PC-9 (cell line): ENCODE measurements at regions not wholly inside any gene's neighbourhood (a gene's known extent, or its start where the extent isn't known, plus 50 kb on each side); places are given as distances from the start of the nearest gene placed in this dataset.

ENCODE experiments used
- BruUV-seq: library from RNA; stranded (reverse); fragments of 400-500 nt; replicated peaks from 2 replicates; lab custom pipeline; 2021; lab: Mats Ljungman, UMichigan
- CTCF ChIA-PET: fragments of 300-600 bp; sonication (Branson Sonifier 250); formaldehyde crosslinking; loops from one replicate; lab custom pipeline; 2022; ENCODE audit warnings: antibody characterized with exemption; lab: Charles Lee
- POLR2A ChIA-PET: fragments of 300-600 bp; sonication (Branson Sonifier 250); formaldehyde crosslinking; loops from one replicate; lab custom pipeline; 2022; ENCODE audit warnings: antibody characterized with exemption; ENCODE audit not compliant: unreplicated experiment; lab: Charles Lee
- DNase-seq, 2 experiments: peaks; one replicate each; pipeline versions ENCODE4 v3.0.0 to v3.0.0-alpha.2; 2015 to 2022; ENCODE audit warnings: mixed read lengths in 1 of 2
- H2AFZ ChIP-seq: fragments of 200-600 bp; sonication (generic); 2 replicates; pipeline ENCODE4 v1.8.1; 2017; ENCODE audit warnings: antibody characterized with exemption
- H3F3A ChIP-seq: fragments of 200-600 bp; sonication (generic); 2 replicates; pipeline ENCODE4 v1.8.1; 2017; ENCODE audit warnings: antibody characterized with exemption, mild to moderate bottlenecking, low read depth; ENCODE audit not compliant: insufficient read depth
- H3K27ac ChIP-seq: fragments of 200-600 bp; sonication (generic); 2 replicates; pipeline ENCODE4 v1.6.1; 2016; ENCODE audit warnings: mixed run types
- H3K27me3 ChIP-seq: fragments of 200-600 bp; sonication (generic); 2 replicates; pipeline ENCODE4 v1.6.1; 2016; ENCODE audit warnings: low read depth, mixed run types; ENCODE audit not compliant: insufficient read depth
- H3K36me3 ChIP-seq: fragments of 200-600 bp; sonication (generic); 2 replicates; pipeline ENCODE4 v1.6.1; 2016; ENCODE audit warnings: low read depth, mixed run types
- H3K4me1 ChIP-seq: fragments of 200-600 bp; sonication (generic); replicated peaks from 2 replicates; pipeline ENCODE4 v1.6.1; 2016; ENCODE audit warnings: mixed run types; ENCODE audit not compliant: insufficient read depth
- H3K4me2 ChIP-seq: fragments of 200-600 bp; sonication (generic); 2 replicates; pipeline ENCODE4 v1.6.1; 2017; ENCODE audit warnings: mixed run types
- H3K4me3 ChIP-seq: fragments of 200-600 bp; sonication (generic); 2 replicates; pipeline ENCODE4 v1.6.1; 2016; ENCODE audit warnings: mixed run types
- H3K79me2 ChIP-seq: fragments of 200-600 bp; sonication (generic); 2 replicates; pipeline ENCODE4 v1.6.1; 2017; ENCODE audit warnings: low read depth, mixed run types
- H3K9me2 ChIP-seq: fragments of 200-600 bp; sonication (generic); 2 replicates; pipeline ENCODE4 v1.8.1; 2017; ENCODE audit warnings: mild to moderate bottlenecking; ENCODE audit not compliant: insufficient read depth
- H3K9me3 ChIP-seq: fragments of 200-600 bp; sonication (generic); 2 replicates; pipeline ENCODE4 v1.8.1; 2016; ENCODE audit warnings: low read depth; ENCODE audit not compliant: insufficient read depth
- H4K20me1 ChIP-seq: fragments of 200-600 bp; sonication (generic); 2 replicates; pipeline ENCODE4 v1.8.1; 2017; ENCODE audit not compliant: insufficient read depth
- EZH2 ChIP-seq: fragments of 200-600 bp; sonication (generic); IDR thresholded peaks from 2 replicates; pipeline ENCODE4 v1.8.0; 2017; ENCODE audit warnings: antibody characterized with exemption, low read depth
- intact Hi-C: fragments of 100-400 bp; cut with micrococcal nuclease; formaldehyde crosslinking; loops from one replicate; pipeline ENCODE4 v1.10.0; 2022; ENCODE audit not compliant: unreplicated experiment
- TF ChIP-seq, protein P1 (sequence below): fragments of 200-600 bp; sonication (generic); conservative IDR thresholded peaks from 2 replicates; pipeline ENCODE4 v1.6.1; 2017; ENCODE audit warnings: mixed run types, antibody characterized with exemption, mild to moderate bottlenecking, moderate library complexity

DNA sequence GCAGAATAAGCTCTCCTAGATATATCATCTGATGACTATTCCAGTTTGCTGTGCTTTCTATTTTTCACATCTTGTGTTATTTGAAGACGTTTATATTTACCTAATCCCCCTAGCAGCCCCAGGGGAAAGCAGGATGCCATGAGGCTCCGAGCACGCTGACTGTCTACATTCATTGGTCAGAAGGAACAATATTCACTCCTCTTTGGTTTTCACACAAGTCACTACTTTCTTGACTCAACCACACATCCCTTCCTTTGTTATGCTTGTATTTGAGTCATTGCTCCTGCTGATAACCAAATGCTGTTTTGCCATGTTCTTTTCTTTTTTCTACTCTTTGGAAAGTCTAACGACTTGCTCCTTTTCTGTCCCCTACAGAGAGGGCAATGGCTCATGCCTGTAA, 86.5 kb upstream of the SLC38A2 start:
- no peak for TF ChIP-seq EZH2
- TF ChIP-seq, protein P1, sequence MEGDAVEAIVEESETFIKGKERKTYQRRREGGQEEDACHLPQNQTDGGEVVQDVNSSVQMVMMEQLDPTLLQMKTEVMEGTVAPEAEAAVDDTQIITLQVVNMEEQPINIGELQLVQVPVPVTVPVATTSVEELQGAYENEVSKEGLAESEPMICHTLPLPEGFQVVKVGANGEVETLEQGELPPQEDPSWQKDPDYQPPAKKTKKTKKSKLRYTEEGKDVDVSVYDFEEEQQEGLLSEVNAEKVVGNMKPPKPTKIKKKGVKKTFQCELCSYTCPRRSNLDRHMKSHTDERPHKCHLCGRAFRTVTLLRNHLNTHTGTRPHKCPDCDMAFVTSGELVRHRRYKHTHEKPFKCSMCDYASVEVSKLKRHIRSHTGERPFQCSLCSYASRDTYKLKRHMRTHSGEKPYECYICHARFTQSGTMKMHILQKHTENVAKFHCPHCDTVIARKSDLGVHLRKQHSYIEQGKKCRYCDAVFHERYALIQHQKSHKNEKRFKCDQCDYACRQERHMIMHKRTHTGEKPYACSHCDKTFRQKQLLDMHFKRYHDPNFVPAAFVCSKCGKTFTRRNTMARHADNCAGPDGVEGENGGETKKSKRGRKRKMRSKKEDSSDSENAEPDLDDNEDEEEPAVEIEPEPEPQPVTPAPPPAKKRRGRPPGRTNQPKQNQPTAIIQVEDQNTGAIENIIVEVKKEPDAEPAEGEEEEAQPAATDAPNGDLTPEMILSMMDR, result no peak
- Histone ChIP-seq H3K4me2 (no peak overlapping the region), H3F3A (peaks cover 39% of the 10 kb centered on the region), H3K36me3 (peaks cover under 1% of the 10 kb centered on the region; the same call in 1 of the 2 replicates), H3K27me3 (no peaks in the 10 kb centered on the region), H2AFZ (no peak overlapping the region), H3K27ac (no peak overlapping the region), H3K4me3 (no peak overlapping the region), H3K4me1 (peaks cover 45% of the 10 kb centered on the region), H3K79me2 (0 out of 2 replicates have a peak, but pooled peaks cover 9% of the 10 kb centered on the region), H3K9me3 (peaks cover 6% of the 10 kb centered on the region), H4K20me1 (no peaks in the 10 kb centered on the region), H3K9me2 (no peaks in the 10 kb centered on the region)
- BruUV-seq, result no TSS peak
- no peak for DNase-seq
- intact Hi-C loops, result loop anchor here (10.0 kb wide), 1 partner anchor 194 kb away; the partner anchor contains the start of gene SLC38A1
- POLR2A ChIA-PET, result no interaction called here
- CTCF ChIA-PET, result no interaction called here

DNA sequence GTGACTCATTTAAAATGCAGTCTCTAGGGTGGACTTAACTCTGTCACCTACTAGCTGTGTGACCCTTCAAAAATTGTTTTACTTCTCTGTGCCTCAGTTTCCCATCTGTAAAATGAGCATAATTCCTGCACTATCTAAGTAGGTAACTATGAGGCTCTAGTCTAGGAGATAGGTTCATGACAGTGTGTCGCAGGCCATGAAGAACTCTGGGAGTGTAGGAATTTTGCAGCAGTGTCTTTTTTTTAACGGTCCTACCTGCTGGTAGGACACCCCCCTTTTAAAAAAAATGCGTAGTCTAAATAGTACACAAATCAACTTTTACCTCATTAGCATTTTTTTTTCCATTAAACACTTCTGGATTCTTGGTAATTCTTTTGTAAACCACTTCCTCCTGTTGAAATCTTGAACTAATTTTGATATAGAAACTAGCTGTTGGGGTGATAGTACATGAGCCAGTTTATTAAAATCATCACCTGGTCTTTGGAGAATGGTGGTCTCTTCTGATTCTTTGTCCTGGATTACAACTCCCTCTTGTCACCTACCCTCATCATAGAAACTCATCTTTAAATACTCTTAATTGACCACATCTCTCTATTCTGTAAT, 86.0 kb upstream of the SLC38A2 start:
- no peaks in the 10 kb centered on the region for H3K27me3 ChIP-seq
- no peaks in the 10 kb centered on the region for H3K36me3 ChIP-seq
- intact Hi-C loops, result loop anchor here (10.0 kb wide), 1 partner anchor 194 kb away; the partner anchor contains the start of gene SLC38A1
- no peak overlapping the region for H3K4me2 ChIP-seq
- H3F3A ChIP-seq, result peaks cover 39% of the 10 kb centered on the region
- H3K4me3 ChIP-seq, result no peak overlapping the region
- H2AFZ ChIP-seq, result no peak overlapping the region
- no peaks in the 10 kb centered on the region for H3K9me2 ChIP-seq
- peaks cover 3% of the 10 kb centered on the region; the same call in 1 of the 2 replicates for H3K9me3 ChIP-seq
- CTCF ChIA-PET, result no interaction called here
- peaks cover 50% of the 10 kb centered on the region for H3K4me1 ChIP-seq
- POLR2A ChIA-PET, result no interaction called here
- TF ChIP-seq EZH2, result no peak
- TF ChIP-seq, protein P1, result no peak
- 0 out of 2 replicates have a peak, but pooled peaks cover 9% of the 10 kb centered on the region for H3K79me2 ChIP-seq
- DNase-seq, result no peak
- H4K20me1 ChIP-seq, result no peaks in the 10 kb centered on the region
- no TSS peak for BruUV-seq
- H3K27ac ChIP-seq, result no peak overlapping the region

GRCh38 chr12:46457958-46458357, 85.4 kb upstream of the SLC38A2 start:
- 0 out of 2 replicates have a peak, but pooled peaks cover 9% of the 10 kb centered on the region for H3K79me2 ChIP-seq
- CTCF ChIA-PET, result no interaction called here

More at GRCh38 chr12:46457958-46458357, 85.4 kb upstream of the SLC38A2 start:
- TF ChIP-seq, protein P1, result no peak
- Histone ChIP-seq H3K4me1 (peaks cover 55% of the 10 kb centered on the region), H3K9me2 (no peaks in the 10 kb centered on the region), H3F3A (peaks cover 39% of the 10 kb centered on the region), H3K27me3 (no peaks in the 10 kb centered on the region), H4K20me1 (no peaks in the 10 kb centered on the region), H2AFZ (no peak overlapping the region), H3K27ac (peak overlapping the region; percentile 99), H3K36me3 (no peaks in the 10 kb centered on the region), H3K4me3 (no peak overlapping the region), H3K9me3 (peaks cover 5% of the 10 kb centered on the region; the same call in 1 of the 2 replicates), H3K4me2 (no peak overlapping the region)
- no TSS peak for BruUV-seq
- POLR2A ChIA-PET, result no interaction called here
- no peak for DNase-seq
- intact Hi-C loops, result loop anchor here (10.0 kb wide), 1 partner anchor 193 kb away; the partner anchor contains the start of gene SLC38A1
